Gastroesophageal sphincter (tissue), 2 donors: ENCODE measurements at regions not wholly inside any gene's neighbourhood (a gene's known extent, or its start where the extent isn't known, plus 50 kb on each side); places are given as distances from the start of the nearest gene placed in this dataset.

ENCODE experiments used
- POLR2A ChIP-seq, 2 donors: fragments of 450-650 bp; IDR thresholded peaks; one replicate each; pipeline ENCODE4 v1.6.1; 2017; ENCODE audit warnings: antibody characterized with exemption in 2 of 2, mild to moderate bottlenecking in 2 of 2, moderate library complexity in 1 of 2
- POLR2AphosphoS5 ChIP-seq: sonication (generic); formaldehyde crosslinking; IDR thresholded peaks from one replicate; pipeline ENCODE4 v1.6.1; 2017; ENCODE audit warnings: antibody characterized with exemption

DNA sequence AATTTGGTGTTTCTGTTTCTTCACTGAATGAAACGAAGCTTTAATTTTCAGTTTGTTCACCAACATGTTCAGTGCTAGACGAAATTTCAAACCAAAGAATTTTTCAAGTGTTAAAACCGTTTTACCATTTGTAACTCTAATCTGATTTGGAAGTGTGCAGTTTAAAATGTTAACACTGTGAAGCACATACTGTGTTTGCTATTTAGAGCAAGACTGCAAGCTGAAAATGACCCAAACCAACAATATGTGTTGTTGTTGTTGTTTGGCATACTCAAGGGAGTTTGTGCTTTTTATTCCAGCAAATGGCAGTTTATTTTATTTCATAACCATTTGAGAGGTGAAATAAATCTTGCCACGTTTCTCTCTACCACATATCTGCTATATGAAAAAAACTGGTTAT, 128.4 kb upstream of the CDH7 start:
- TF ChIP-seq POLR2A (IDR thresholded peaks at IDR 0.05), result no peak
- no peak for TF ChIP-seq POLR2AphosphoS5
